DND-41 (cell line): ENCODE measurements at regions not wholly inside any gene's neighbourhood (a gene's known extent, or its start where the extent isn't known, plus 50 kb on each side); places are given as distances from the start of the nearest gene placed in this dataset.

Experiments used
- ATAC-seq: fragments of 200-7000 bp; cut with Tn5 transposase; 3 replicates; pipeline ENCODE4 v1.9.1; 2021; ENCODE audit warnings: low read depth; ENCODE audit not compliant: insufficient read depth
- DNase-seq: peaks from one replicate; pipeline ENCODE4 v3.0.0-alpha.2; 2020
- H2AFZ ChIP-seq: 2 replicates; pipeline ENCODE4 v1.6.0; 2012; ENCODE audit warnings: low read depth, low read length
- H3K27ac ChIP-seq: 2 replicates; pipeline ENCODE4 v1.5.1; 2012; ENCODE audit warnings: low read length, inconsistent platforms
- H3K27me3 ChIP-seq: fragments of 200-600 bp; sonication (generic); 2 replicates; pipeline ENCODE4 v1.6.0; 2012; ENCODE audit warnings: low read length, mild to moderate bottlenecking, inconsistent platforms; ENCODE audit not compliant: insufficient read depth, poor library complexity
- H3K36me3 ChIP-seq: 2 replicates; pipeline ENCODE4 v1.5.1; 2012; ENCODE audit warnings: low read length, inconsistent platforms; ENCODE audit not compliant: insufficient read depth
- H3K4me1 ChIP-seq: 2 replicates; pipeline ENCODE4 v1.5.1; 2012; ENCODE audit warnings: mild to moderate bottlenecking, low read length; ENCODE audit not compliant: insufficient read depth
- H3K4me2 ChIP-seq: 2 replicates; pipeline ENCODE4 v1.6.0; 2012; ENCODE audit warnings: mild to moderate bottlenecking, moderate library complexity, low read length, inconsistent platforms; ENCODE audit not compliant: insufficient read depth
- H3K4me3 ChIP-seq, 2 experiments: fragments of 200-600 bp in 1 of 2; shearing (Covaris generic) in 1 of 2; 2 replicates each; pipeline ENCODE4 v1.5.1; 2012 to 2016; ENCODE audit warnings: inconsistent platforms in 2 of 2, low read length in 2 of 2, mild to moderate bottlenecking in 2 of 2, low read depth in 1 of 2, moderate library complexity in 1 of 2
- H3K79me2 ChIP-seq: 2 replicates; pipeline ENCODE4 v1.6.0; 2012; ENCODE audit warnings: low read length, inconsistent platforms; ENCODE audit not compliant: insufficient read depth
- H3K9ac ChIP-seq: 2 replicates; pipeline ENCODE4 v1.6.0; 2012; ENCODE audit warnings: low read depth, mild to moderate bottlenecking, inconsistent platforms, low read length, moderate library complexity
- H3K9me3 ChIP-seq: 2 replicates; pipeline ENCODE4 v1.5.1; 2012; ENCODE audit warnings: low read length, moderate library complexity, mild to moderate bottlenecking, inconsistent platforms; ENCODE audit not compliant: insufficient read depth, severe bottlenecking
- H4K20me1 ChIP-seq: 2 replicates; pipeline ENCODE4 v1.6.0; 2012; ENCODE audit warnings: low read length; ENCODE audit not compliant: insufficient read depth
- EZH2 ChIP-seq: IDR thresholded peaks from 3 replicates; pipeline ENCODE4 v1.6.1; 2012; ENCODE audit warnings: borderline replicate concordance, low read depth, mild to moderate bottlenecking, moderate library complexity, low read length, inconsistent platforms; ENCODE audit not compliant: severe bottlenecking
- TF ChIP-seq, protein P1 (sequence below): IDR thresholded peaks from 2 replicates; pipeline ENCODE4 v1.5.1; 2012; ENCODE audit warnings: borderline replicate concordance, low read length, moderate library complexity, mild to moderate bottlenecking; ENCODE audit not compliant: poor library complexity, severe bottlenecking; ENCODE audit errors: extremely low read depth

DNA sequence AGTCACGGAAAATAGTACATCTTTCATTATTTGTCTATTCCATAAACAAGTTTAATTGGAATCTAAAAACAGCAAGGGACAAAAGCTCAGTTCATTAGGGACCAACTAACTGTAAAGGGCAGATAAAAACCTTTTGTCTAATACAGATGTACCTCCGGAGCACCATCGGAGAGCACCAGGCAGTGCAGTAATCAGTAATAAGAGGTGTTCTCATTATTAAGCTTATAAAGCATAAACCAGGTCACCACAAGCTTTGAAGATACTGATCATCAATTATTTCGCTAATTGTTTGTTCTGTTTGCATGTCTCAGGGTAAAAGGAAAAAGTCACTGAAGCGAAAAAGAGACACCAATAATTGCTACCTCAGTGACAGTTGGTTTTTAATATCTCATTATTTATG is 207.3 kb upstream of the PRKD1 start:
- TF ChIP-seq, protein P1, sequence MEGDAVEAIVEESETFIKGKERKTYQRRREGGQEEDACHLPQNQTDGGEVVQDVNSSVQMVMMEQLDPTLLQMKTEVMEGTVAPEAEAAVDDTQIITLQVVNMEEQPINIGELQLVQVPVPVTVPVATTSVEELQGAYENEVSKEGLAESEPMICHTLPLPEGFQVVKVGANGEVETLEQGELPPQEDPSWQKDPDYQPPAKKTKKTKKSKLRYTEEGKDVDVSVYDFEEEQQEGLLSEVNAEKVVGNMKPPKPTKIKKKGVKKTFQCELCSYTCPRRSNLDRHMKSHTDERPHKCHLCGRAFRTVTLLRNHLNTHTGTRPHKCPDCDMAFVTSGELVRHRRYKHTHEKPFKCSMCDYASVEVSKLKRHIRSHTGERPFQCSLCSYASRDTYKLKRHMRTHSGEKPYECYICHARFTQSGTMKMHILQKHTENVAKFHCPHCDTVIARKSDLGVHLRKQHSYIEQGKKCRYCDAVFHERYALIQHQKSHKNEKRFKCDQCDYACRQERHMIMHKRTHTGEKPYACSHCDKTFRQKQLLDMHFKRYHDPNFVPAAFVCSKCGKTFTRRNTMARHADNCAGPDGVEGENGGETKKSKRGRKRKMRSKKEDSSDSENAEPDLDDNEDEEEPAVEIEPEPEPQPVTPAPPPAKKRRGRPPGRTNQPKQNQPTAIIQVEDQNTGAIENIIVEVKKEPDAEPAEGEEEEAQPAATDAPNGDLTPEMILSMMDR, result no peak
- TF ChIP-seq EZH2, result no peak
- H3K79me2 ChIP-seq, result no peaks in the 10 kb centered on the region
- no peak overlapping the region for H3K4me2 ChIP-seq
- no peak overlapping the region for H3K4me3 ChIP-seq
- no peak overlapping the region for H3K9ac ChIP-seq
- no peak for ATAC-seq
- no peaks in the 10 kb centered on the region for H3K36me3 ChIP-seq
- no peak overlapping the region for H3K27ac ChIP-seq
- DNase-seq, result no peak
- H2AFZ ChIP-seq, result no peak overlapping the region
- H3K9me3 ChIP-seq, result no peaks in the 10 kb centered on the region
- no peaks in the 10 kb centered on the region for H3K27me3 ChIP-seq
- H3K4me1 ChIP-seq, result no peaks in the 10 kb centered on the region
- no peaks in the 10 kb centered on the region for H4K20me1 ChIP-seq

DNA sequence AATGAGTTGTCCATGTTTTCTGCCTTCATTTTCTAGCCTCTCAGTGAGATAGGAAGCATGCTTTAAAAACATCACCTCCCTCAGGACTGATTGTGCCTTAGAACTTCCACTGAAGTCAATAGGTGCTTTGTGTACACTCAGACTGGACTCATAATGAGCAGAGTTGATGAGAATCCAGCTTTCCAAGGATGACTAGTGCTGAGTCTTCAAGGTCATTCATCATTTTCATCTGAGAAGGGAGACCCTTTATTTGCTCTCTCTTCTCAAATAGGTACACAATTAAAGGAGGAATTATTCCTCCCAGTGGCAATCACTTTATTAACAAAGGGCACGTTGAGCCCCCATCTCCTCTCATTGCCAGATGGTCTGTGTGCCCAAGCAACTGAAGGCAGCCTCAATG is 210.9 kb upstream of the PRKD1 start:
- no peak overlapping the region for H3K4me3 ChIP-seq
- H3K79me2 ChIP-seq, result no peaks in the 10 kb centered on the region
- no peaks in the 10 kb centered on the region for H4K20me1 ChIP-seq
- no peak overlapping the region for H3K4me2 ChIP-seq
- no peak overlapping the region for H3K27ac ChIP-seq
- TF ChIP-seq, protein P1, result no peak
- TF ChIP-seq EZH2, result no peak
- H3K9ac ChIP-seq, result no peak overlapping the region
- H3K9me3 ChIP-seq, result no peaks in the 10 kb centered on the region
- H3K4me1 ChIP-seq, result no peaks in the 10 kb centered on the region
- no peaks in the 10 kb centered on the region for H3K36me3 ChIP-seq
- DNase-seq (no peak), ATAC-seq (no peak)
- no peak overlapping the region for H2AFZ ChIP-seq
- H3K27me3 ChIP-seq, result no peaks in the 10 kb centered on the region

DNA sequence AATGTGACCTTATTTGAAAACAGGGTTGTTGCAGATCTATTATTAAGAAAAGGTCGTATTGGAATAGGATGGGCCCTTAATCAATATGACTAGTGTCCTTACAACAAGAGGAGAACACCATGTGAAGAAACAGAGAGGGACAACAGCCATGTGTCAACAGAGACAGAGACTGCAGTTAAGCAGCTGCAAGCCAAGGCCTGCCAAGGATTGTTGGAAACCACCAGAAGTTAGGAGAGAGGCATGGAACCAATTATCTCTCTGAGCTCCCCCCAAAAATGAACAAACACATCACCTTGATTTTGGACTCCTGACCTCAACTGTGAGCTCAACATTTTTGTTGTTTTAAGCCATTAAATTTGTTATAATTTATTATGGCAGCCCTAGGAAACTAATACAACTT is 214.6 kb upstream of the PRKD1 start:
- no peaks in the 10 kb centered on the region for H4K20me1 ChIP-seq
- no peaks in the 10 kb centered on the region for H3K36me3 ChIP-seq
- no peak overlapping the region for H3K9ac ChIP-seq
- no peak for TF ChIP-seq EZH2
- TF ChIP-seq, protein P1, result no peak
- H3K79me2 ChIP-seq, result no peaks in the 10 kb centered on the region
- peaks cover 4% of the 10 kb centered on the region for H3K9me3 ChIP-seq
- no peak overlapping the region for H3K4me3 ChIP-seq
- no peak overlapping the region for H2AFZ ChIP-seq
- no peaks in the 10 kb centered on the region for H3K4me1 ChIP-seq
- ATAC-seq (no peak), DNase-seq (no peak)
- H3K27me3 ChIP-seq, result no peaks in the 10 kb centered on the region
- no peak overlapping the region for H3K27ac ChIP-seq
- H3K4me2 ChIP-seq, result no peak overlapping the region

DNA sequence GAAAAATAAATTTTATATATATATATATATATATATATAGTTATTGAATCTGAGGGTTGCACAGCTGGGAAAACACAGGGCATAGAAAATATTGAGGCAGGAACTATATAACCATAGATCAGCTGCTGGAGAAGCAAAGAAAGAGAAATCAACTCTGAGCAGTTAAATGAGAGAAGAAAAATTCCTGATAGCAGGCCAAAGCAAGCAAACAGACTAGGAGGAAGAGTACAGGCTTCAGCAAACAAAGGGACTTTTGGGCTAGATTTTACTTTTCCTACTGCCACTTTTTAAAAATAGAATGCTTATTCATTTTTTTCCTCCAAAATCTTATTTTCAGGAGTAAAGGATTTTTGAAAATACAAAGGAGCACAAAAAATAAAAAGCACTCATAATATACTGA is 216.0 kb upstream of the PRKD1 start:
- H3K27ac ChIP-seq, result no peak overlapping the region
- no peaks in the 10 kb centered on the region for H3K36me3 ChIP-seq
- H3K4me3 ChIP-seq, result no peak overlapping the region
- H3K4me1 ChIP-seq, result no peaks in the 10 kb centered on the region
- H4K20me1 ChIP-seq, result no peaks in the 10 kb centered on the region
- H3K27me3 ChIP-seq, result no peaks in the 10 kb centered on the region
- no peak for DNase-seq
- H2AFZ ChIP-seq, result no peak overlapping the region
- peaks cover 4% of the 10 kb centered on the region for H3K9me3 ChIP-seq
- no peak for TF ChIP-seq EZH2
- TF ChIP-seq, protein P1, result no peak
- no peak for ATAC-seq
- H3K4me2 ChIP-seq, result no peak overlapping the region
- H3K9ac ChIP-seq, result no peak overlapping the region
- no peaks in the 10 kb centered on the region for H3K79me2 ChIP-seq
